ENCODE measurements at regions not wholly inside any gene's neighbourhood (a gene's known extent, or its start where the extent isn't known, plus 50 kb on each side); places are given as distances from the start of the nearest gene placed in this dataset.

DNA sequence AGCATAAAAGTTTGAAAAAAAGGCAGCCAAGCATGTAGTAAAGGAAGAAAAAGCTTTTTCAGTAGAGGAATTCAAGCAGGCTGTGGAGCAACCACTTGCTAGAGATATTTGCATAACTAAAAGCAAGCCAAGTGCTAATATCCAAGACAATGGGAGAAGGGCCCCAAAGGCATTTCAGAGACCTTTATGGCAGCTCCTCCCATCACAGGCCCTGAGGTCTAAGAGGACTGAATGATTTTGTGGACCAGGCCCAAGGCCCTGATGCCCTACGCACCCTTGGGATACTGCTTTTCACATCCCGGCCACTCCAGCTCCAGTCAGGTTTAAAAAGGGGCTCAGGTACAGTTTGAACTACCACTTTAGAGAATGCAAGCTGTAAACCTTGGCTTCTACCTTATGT is 261.7 kb upstream of the SEMA3C start:
- Histone ChIP-seq H3K36me3 (replicated peaks) (no peaks in the 10 kb centered on the region), H3K27me3 (ENCODE audit: low read depth) (no peaks in the 10 kb centered on the region), H3K4me3 (no peak overlapping the region), H3K9me3 (no peaks in the 10 kb centered on the region), H3K4me1 (no peaks in the 10 kb centered on the region)
- in situ Hi-C loops (cut with MboI; ENCODE audit: low sequenced_read_pairs) = no loop called here
- DNase-seq (ENCODE audit: low spot score in 2 of 2) = no peak

DNA sequence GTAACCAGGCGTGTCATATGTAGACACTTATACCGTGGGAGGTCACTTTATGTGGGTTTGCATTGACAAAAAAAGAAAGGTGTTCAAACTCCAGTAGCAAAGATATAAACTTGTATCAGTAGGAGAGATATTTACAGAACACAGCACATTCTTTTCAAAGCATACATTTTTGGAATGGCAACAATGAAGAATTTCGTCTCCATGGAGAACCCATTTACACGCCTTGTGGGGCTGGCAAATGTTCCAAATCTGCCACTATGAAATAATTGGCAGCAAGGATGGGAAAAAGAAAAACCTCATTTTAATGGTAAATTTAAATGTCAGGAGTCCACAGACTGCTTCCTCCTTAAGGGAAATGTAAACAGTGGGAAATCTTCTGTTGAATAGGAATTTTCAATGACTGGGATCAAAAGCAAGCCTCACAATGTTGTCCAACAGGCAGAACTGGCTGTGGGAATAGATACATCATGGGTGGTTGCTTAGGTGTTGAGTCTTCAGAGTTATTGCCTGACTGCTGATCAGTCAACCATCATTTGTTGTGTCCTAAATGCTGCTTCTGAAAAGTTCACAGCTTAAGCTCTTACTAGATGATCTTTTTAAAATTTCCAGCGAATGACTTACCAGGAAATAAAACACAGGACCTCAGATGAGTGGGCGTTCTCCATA is 256.6 kb upstream of the SEMA3C start:
- DNase-seq (ENCODE audit: low spot score in 2 of 2) = peak; percentile 22 to 42
- in situ Hi-C loops (cut with MboI; ENCODE audit: low sequenced_read_pairs) = no loop called here
- H3K27me3 ChIP-seq (ENCODE audit: low read depth) = no peaks in the 10 kb centered on the region
- peaks cover 16% of the 10 kb centered on the region for H3K4me1 ChIP-seq
- H3K4me3 ChIP-seq = no peak overlapping the region
- no peaks in the 10 kb centered on the region for H3K9me3 ChIP-seq
- no peaks in the 10 kb centered on the region for H3K36me3 ChIP-seq (replicated peaks)

- H3K4me3 ChIP-seq = no peak overlapping the region
Measured at GRCh38 chr7:81173766-81174281, 255.0 kb upstream of the SEMA3C start.

DNA sequence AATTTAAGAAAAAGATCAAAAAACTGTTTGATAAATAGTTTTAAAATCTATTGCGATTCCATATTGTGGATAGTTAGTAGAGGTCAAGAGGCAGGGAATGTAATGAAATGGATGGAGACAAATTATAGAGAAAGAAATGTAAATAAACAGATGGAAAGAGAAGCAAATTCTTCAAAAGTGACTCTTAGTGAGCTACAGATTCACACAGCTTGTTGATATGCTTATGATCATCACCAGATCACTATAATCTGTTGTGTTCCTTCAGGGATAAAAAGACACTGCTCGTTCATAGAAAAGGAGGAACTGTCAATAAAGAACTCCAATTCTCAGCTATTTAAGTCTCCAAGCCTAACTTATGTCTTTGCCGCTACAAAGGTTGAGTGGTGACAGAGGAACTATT is 251.4 kb upstream of the SEMA3C start:
- in situ Hi-C loops (cut with MboI; ENCODE audit: low sequenced_read_pairs) = no loop called here
- H3K4me3 ChIP-seq = no peak overlapping the region
- peaks cover 18% of the 10 kb centered on the region for H3K4me1 ChIP-seq
- DNase-seq (ENCODE audit: low spot score in 2 of 2) = no peak
- H3K27me3 ChIP-seq (ENCODE audit: low read depth) = no peaks in the 10 kb centered on the region
- no peaks in the 10 kb centered on the region for H3K36me3 ChIP-seq (replicated peaks)
- no peaks in the 10 kb centered on the region for H3K9me3 ChIP-seq

More at GRCh38 chr7:81173766-81174281, 255.0 kb upstream of the SEMA3C start:
- H3K4me1 ChIP-seq = peaks cover 16% of the 10 kb centered on the region
- in situ Hi-C loops (cut with MboI; ENCODE audit: low sequenced_read_pairs) = no loop called here
- H3K36me3 ChIP-seq (replicated peaks) = no peaks in the 10 kb centered on the region
- peak; percentile 60 to 86 for DNase-seq (ENCODE audit: low spot score in 2 of 2)
- no peaks in the 10 kb centered on the region for H3K27me3 ChIP-seq (ENCODE audit: low read depth)
- H3K9me3 ChIP-seq = no peaks in the 10 kb centered on the region

GRCh38 chr7:81167934-81168333 is 249.1 kb upstream of the SEMA3C start:
- no peaks in the 10 kb centered on the region for H3K36me3 ChIP-seq (replicated peaks)
- H3K27me3 ChIP-seq (ENCODE audit: low read depth) = no peaks in the 10 kb centered on the region
- H3K9me3 ChIP-seq = no peaks in the 10 kb centered on the region
- no peak overlapping the region for H3K4me3 ChIP-seq
- no peak for DNase-seq (ENCODE audit: low spot score in 2 of 2)
- in situ Hi-C loops (cut with MboI; ENCODE audit: low sequenced_read_pairs) = no loop called here
- H3K4me1 ChIP-seq = peaks cover 7% of the 10 kb centered on the region

DNA sequence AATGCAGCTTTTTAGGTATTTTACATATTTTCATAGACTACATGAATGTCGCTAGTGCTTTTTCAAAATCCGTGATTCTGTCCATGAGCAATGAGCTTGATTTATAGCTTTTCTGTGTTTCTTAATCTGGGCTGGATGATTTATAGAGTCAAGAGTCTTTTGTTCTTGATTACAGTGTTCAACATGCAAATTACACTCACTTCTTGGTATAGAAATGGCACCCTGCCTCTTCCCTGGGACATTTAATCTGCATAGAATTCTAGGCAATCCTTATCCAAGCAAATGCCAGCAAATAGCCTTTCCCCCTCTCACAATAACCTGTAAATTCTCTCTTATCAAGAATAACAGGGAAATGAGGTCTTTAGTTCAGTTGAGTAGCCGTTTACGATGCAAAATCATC is 246.2 kb upstream of the SEMA3C start:
- DNase-seq (ENCODE audit: low spot score in 2 of 2) = peak; percentile 14 to 76
- in situ Hi-C loops (cut with MboI; ENCODE audit: low sequenced_read_pairs) = no loop called here
- Histone ChIP-seq H3K27me3 (ENCODE audit: low read depth) (no peaks in the 10 kb centered on the region), H3K9me3 (no peaks in the 10 kb centered on the region), H3K36me3 (replicated peaks) (no peaks in the 10 kb centered on the region), H3K4me3 (no peak overlapping the region), H3K4me1 (peaks cover 7% of the 10 kb centered on the region)

DNA sequence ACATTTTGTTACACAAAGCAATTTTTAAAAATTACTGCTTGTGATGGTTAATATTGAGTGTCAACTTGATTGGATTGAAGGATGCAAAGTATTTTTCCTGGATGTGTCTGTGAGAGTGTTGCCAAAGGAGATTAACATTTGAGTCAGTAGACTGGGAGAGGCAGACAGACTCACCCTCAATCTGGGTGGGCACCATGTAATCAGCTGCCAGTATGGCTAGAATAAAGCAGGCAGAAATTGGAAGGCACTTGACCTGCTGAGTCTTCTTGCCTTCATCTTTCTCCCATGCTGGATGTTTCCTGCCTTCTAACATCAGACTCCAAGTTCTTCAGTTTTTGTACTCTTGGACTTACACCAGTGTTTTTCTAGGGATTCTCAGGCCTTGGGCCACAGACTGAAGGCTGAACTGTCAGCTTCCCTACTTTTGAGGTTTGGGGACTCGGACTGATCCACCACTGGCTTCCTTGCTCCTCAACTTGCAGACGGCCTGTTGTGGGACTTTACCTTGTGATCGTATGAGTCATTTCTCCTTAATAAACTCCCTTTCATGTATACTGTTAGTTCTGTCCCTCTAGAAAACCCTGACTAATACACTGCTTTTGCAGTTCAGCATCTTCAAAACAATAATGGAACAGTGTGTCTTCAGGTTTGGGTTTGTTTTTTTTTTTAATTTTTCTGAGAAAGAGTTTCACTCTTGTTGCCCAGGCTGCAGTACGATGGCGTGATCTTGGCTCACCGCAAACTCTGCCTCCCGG is 244.1 kb upstream of the SEMA3C start:
- Histone ChIP-seq H3K4me3 (no peak overlapping the region), H3K36me3 (replicated peaks) (no peaks in the 10 kb centered on the region), H3K4me1 (peaks cover 12% of the 10 kb centered on the region), H3K9me3 (no peaks in the 10 kb centered on the region), H3K27me3 (ENCODE audit: low read depth) (no peaks in the 10 kb centered on the region)
- in situ Hi-C loops (cut with MboI; ENCODE audit: low sequenced_read_pairs) = no loop called here
- no peak for DNase-seq (ENCODE audit: low spot score in 2 of 2)

GRCh38 chr7:81162234-81162633 is 243.4 kb upstream of the SEMA3C start:
- Histone ChIP-seq H3K9me3 (no peaks in the 10 kb centered on the region), H3K4me1 (peaks cover 16% of the 10 kb centered on the region), H3K4me3 (no peak overlapping the region), H3K27me3 (ENCODE audit: low read depth) (no peaks in the 10 kb centered on the region), H3K36me3 (replicated peaks) (no peaks in the 10 kb centered on the region)
- in situ Hi-C loops (cut with MboI; ENCODE audit: low sequenced_read_pairs) = no loop called here
- DNase-seq (ENCODE audit: low spot score in 2 of 2) = no peak

DNA sequence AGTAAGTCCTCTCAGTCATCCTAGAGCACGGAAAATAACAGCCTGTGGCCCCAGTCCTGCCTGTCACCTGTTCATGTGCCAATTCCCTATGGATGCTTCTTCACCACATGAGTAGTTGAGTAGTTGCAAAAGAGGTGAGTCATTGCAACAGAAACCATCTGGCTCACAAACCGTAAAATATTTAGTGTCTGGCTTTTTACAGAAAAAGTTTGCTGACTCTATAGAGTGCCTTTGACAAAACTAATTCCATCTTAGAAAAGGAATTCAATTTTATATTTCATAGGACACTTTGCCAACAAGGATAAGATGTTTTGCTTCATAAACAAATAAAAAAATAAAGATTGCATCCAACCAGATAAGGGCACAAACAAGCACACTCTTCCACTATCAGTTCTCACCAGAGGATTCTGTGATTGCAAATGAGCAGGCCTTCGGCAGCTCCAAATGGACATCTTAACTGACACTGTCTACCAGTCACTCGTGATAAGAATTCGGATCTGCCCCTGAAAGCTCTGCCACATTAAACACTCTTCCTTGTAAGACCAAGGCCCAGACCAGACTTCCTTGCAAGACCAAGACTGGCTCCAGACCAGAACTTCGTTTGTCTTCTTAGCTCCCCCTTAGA is 242.7 kb upstream of the SEMA3C start:
- no peaks in the 10 kb centered on the region for H3K9me3 ChIP-seq
- H3K36me3 ChIP-seq (replicated peaks) = no peaks in the 10 kb centered on the region
- no peak overlapping the region for H3K4me3 ChIP-seq
- no peak for DNase-seq (ENCODE audit: low spot score in 2 of 2)
- in situ Hi-C loops (cut with MboI; ENCODE audit: low sequenced_read_pairs) = no loop called here
- H3K4me1 ChIP-seq = peaks cover 18% of the 10 kb centered on the region
- H3K27me3 ChIP-seq (ENCODE audit: low read depth) = no peaks in the 10 kb centered on the region

- in situ Hi-C loops (cut with MboI; ENCODE audit: low sequenced_read_pairs) = no loop called here
- Histone ChIP-seq H3K27me3 (ENCODE audit: low read depth) (no peaks in the 10 kb centered on the region), H3K4me3 (no peak overlapping the region), H3K9me3 (no peaks in the 10 kb centered on the region), H3K36me3 (replicated peaks) (no peaks in the 10 kb centered on the region), H3K4me1 (peaks cover 29% of the 10 kb centered on the region)
- no peak for DNase-seq (ENCODE audit: low spot score in 2 of 2)
Measured at GRCh38 chr7:81159402-81159801, 240.6 kb upstream of the SEMA3C start.

DNA sequence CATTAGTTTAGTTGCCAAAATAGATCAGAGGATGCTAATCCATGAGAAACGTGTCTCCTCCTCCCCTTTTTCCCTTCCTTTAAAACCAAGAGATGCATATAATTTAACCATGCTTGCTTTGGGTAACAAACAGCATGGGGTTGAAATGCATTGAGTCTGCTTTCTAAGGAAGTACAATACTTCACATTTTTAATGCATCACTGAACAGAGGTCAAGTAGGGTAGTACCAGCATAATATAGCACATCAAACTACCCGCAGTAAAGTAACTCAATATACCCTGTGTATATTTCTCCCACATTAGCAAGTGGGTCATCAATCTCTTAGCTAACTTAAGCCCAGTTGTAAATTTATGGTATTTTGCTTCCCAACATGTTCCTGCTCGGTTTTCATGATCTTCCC is 239.3 kb upstream of the SEMA3C start:
- DNase-seq (ENCODE audit: low spot score in 2 of 2) = peak in 1 of 2 experiments; percentile 67
- Histone ChIP-seq H3K36me3 (replicated peaks) (no peaks in the 10 kb centered on the region), H3K4me1 (peaks cover 29% of the 10 kb centered on the region), H3K9me3 (no peaks in the 10 kb centered on the region), H3K27me3 (ENCODE audit: low read depth) (no peaks in the 10 kb centered on the region), H3K4me3 (no peak overlapping the region)
- in situ Hi-C loops (cut with MboI; ENCODE audit: low sequenced_read_pairs) = no loop called here

DNA sequence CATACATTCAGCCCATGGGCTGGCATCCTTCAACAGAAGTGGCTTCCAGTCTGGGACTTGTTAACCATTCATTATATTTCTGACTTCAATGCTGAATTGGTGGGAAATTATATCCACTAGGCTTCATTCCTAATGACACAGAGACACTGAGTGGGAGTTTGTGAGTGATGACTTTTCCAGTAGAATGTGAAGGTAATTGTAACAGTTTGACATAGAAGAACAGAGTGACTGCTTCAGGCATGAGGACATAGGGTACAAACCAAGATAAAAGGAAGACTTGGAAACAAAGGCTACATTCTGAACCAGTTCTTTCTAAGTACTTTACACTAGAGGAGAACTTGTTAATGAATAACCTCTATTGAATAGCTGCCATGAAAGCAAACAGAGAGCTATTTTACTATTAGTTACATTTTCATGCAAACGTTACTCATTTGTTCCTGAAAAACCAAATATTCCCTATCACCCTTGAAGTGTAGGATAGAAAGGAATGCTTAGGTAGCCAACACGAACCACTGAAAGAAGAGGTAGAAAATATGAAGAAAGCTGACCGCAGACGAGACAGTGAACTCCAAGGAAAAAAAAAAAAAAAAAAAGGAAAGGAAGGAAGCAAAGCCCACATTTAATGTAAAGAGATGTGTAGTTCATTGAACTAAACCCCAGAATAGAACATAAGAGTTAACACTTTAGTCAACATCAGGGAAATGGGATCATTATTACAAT is 237.0 kb upstream of the SEMA3C start:
- Histone ChIP-seq H3K27me3 (ENCODE audit: low read depth) (no peaks in the 10 kb centered on the region), H3K4me1 (peaks cover 29% of the 10 kb centered on the region), H3K36me3 (replicated peaks) (no peaks in the 10 kb centered on the region), H3K9me3 (no peaks in the 10 kb centered on the region), H3K4me3 (no peak overlapping the region)
- DNase-seq (ENCODE audit: low spot score in 2 of 2) = peak; percentile 11 to 98
- in situ Hi-C loops (cut with MboI; ENCODE audit: low sequenced_read_pairs) = no loop called here

GRCh38 chr7:81154565-81154964 is 235.7 kb upstream of the SEMA3C start:
- Histone ChIP-seq H3K4me3 (no peak overlapping the region), H3K36me3 (replicated peaks) (no peaks in the 10 kb centered on the region), H3K27me3 (ENCODE audit: low read depth) (no peaks in the 10 kb centered on the region), H3K4me1 (peaks cover 29% of the 10 kb centered on the region), H3K9me3 (no peaks in the 10 kb centered on the region)
- in situ Hi-C loops (cut with MboI; ENCODE audit: low sequenced_read_pairs) = no loop called here
- DNase-seq (ENCODE audit: low spot score in 2 of 2) = no peak

Measured in HAP-1 (cell line).